C4-2B (cell line): ENCODE measurements at regions not wholly inside any gene's neighbourhood (a gene's known extent, or its start where the extent isn't known, plus 50 kb on each side); places are given as distances from the start of the nearest gene placed in this dataset.

ENCODE experiments used
- ZFX ChIP-seq: fragments of 450-650 bp; IDR thresholded peaks from 2 replicates; pipeline ENCODE4 v1.6.1; 2017
- TF ChIP-seq, protein P1 (sequence below): fragments of 450-650 bp; conservative IDR thresholded peaks from 2 replicates; pipeline ENCODE4 v1.5.1; 2017; ENCODE audit warnings: mild to moderate bottlenecking

DNA sequence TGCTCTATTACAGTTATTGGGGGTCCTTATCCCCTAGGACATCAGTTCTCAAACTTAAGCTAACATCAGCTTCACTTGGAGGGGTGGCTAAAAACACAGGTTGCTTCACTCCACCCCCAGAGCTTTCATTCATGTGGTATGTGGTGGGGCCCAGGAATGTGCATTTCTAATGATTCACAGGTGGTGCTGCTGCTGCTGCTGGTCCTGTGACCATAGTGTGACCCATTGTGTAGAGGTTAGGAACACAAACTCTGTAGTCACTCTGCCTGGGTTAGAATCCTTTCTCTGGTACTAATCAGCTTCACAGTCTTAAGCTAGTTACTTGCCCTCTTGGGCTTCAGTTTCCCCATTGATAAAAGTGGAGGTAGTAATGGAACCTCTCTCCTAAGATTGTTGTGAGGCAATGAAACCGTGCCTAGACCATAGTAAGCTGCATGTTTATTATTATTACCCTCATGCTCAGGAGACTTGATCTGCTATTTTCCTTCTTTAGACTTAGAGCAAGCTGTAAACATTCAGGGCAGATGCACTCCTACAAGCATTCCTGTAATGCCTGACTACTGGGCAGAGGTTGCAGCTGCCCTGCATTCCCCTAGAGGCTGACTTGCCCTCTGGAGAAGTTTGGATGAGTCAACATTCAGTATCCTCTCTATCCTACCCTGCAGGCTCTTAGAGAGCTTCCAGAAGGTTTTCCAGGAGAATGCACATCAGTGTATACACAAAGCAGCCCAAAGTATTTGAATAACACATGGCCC lies 94.1 kb upstream of the ACSL4 start:
- TF ChIP-seq, protein P1, sequence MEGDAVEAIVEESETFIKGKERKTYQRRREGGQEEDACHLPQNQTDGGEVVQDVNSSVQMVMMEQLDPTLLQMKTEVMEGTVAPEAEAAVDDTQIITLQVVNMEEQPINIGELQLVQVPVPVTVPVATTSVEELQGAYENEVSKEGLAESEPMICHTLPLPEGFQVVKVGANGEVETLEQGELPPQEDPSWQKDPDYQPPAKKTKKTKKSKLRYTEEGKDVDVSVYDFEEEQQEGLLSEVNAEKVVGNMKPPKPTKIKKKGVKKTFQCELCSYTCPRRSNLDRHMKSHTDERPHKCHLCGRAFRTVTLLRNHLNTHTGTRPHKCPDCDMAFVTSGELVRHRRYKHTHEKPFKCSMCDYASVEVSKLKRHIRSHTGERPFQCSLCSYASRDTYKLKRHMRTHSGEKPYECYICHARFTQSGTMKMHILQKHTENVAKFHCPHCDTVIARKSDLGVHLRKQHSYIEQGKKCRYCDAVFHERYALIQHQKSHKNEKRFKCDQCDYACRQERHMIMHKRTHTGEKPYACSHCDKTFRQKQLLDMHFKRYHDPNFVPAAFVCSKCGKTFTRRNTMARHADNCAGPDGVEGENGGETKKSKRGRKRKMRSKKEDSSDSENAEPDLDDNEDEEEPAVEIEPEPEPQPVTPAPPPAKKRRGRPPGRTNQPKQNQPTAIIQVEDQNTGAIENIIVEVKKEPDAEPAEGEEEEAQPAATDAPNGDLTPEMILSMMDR = no peak
- TF ChIP-seq ZFX = no peak
